AG04450 (cell line): ENCODE measurements at regions not wholly inside any gene's neighbourhood (a gene's known extent, or its start where the extent isn't known, plus 50 kb on each side); places are given as distances from the start of the nearest gene placed in this dataset.
A peak's percentile ranks its signal among the peaks of the same experiment; 100 is the strongest.

Experiments used
- CTCF ChIA-PET: fragments of 300-600, 350-600 bp; formaldehyde crosslinking; extraction: SDS; loops from one replicate; lab custom pipeline; 2022; ENCODE audit warnings: antibody characterized with exemption, inconsistent platforms; lab: Charles Lee
- POLR2A ChIA-PET: fragments of 350-600 bp; formaldehyde crosslinking; extraction: SDS; loops from one replicate; lab custom pipeline; 2021; ENCODE audit warnings: antibody characterized with exemption, inconsistent platforms; lab: Yijun Ruan, JAX
- DNase-seq: peaks from one replicate; pipeline ENCODE4 v3.0.0-alpha.2; 2011; ENCODE audit warnings: low read depth, low spot score
- H3K27ac ChIP-seq: one replicate; pipeline ENCODE4 v1.5.1; 2012; ENCODE audit warnings: low read depth, low read length, control low read depth
- H3K27me3 ChIP-seq: one replicate; pipeline ENCODE4 v1.6.0; 2012; ENCODE audit warnings: low read length; ENCODE audit not compliant: control insufficient read depth, insufficient read depth
- H3K4me3 ChIP-seq: 2 replicates; pipeline ENCODE4 v1.5.1; 2011; ENCODE audit warnings: mild to moderate bottlenecking, low read depth, low read length, control low read depth
- H3K9me3 ChIP-seq: 2 replicates; pipeline ENCODE4 v1.5.1; 2012; ENCODE audit warnings: low read length; ENCODE audit not compliant: control insufficient read depth, insufficient read depth
- CTCF ChIP-seq: IDR thresholded peaks from 2 replicates; pipeline ENCODE4 v1.5.1; 2011; ENCODE audit warnings: low read depth, low read length, control low read depth, inconsistent platforms

DNA sequence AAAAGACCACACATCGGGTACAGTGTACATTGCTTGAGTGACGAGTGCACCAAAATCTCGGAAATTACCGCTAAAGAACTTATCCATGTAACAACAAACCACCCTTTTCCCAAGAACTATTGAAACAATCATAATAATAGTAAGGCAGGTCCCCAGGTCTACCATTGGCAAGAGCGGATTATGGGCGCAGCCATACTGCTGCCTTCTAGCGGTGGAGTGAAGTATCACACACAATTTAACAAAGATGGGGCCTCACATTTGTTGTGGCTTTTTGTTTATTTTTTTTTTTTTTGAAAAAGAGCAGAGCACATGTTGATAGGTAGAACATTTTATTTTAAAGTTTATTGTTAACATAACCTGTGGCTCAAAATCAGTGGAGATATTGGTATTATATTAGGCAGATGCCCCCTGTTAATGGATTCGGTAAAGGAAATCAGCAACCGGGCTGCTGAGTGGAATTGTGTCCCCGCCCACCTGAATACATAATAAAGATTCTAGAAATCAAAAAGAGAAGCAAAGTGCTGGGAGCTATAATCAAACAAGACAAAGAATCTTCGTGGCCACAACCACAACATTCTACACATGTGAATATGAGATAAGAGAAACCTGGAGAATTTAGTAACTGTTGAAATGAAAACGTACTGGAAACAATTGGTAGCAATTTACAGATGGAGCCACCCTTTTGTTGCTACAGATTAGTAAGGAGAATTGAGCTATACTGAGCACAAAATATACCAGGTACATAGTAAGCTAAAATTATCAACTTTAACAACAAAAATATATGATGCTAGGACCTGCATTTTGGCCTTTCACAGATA, 94.2 kb upstream of the EXOC2 start:
- TF ChIP-seq CTCF = peak; percentile 65
- DNase-seq = no peak
- Histone ChIP-seq H3K9me3 (peaks cover 6% of the 10 kb centered on the region; the same call in 1 of the 2 replicates), H3K4me3 (no peak overlapping the region), H3K27ac (no peak overlapping the region), H3K27me3 (no peaks in the 10 kb centered on the region)
- CTCF ChIA-PET = interaction anchor here (0.6 to 1.8 kb wide), 9 partner anchors 10 to 650 kb away, joined by 3 to 17 read pairs (median 3); no protein-coding TSS in a partner anchor
- POLR2A ChIA-PET = no interaction called here

- Histone ChIP-seq H3K9me3 (no peaks in the 10 kb centered on the region), H3K4me3 (no peak overlapping the region), H3K27ac (no peak overlapping the region), H3K27me3 (no peaks in the 10 kb centered on the region)
- POLR2A ChIA-PET = no interaction called here
- no peak for DNase-seq
- no peak for TF ChIP-seq CTCF
- CTCF ChIA-PET = no interaction called here
These were observed 91.2 kb upstream of the EXOC2 start for GRCh38 chr6:783966-784735.

DNA sequence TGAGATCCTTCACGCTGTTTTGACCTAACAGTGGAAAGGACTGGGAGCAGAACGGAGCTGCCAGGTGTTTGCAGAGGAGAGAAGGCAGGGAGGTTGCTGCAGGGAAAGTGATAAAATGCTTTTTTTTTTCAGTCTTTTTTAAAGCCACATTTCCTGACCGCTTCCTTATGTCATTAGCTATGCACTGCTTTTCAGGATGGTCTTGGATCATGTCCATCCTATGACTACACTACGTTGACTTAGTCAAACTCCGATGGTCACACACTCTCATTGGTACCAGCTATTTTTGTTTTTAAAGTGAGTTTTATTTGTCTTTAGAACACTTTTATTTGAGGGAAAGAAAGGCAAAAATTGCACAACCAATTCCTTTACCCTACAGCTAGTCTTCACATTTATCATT, 89.2 kb upstream of the EXOC2 start:
- H3K9me3 ChIP-seq = no peaks in the 10 kb centered on the region
- CTCF ChIA-PET = interaction anchor here (0.9 to 2.1 kb wide), 4 partner anchors 15 to 189 kb away, joined by 3 to 8 read pairs (median 5); no protein-coding TSS in a partner anchor
- no peak for TF ChIP-seq CTCF
- DNase-seq = no peak
- POLR2A ChIA-PET = no interaction called here
- H3K27ac ChIP-seq = no peak overlapping the region
- H3K27me3 ChIP-seq = no peaks in the 10 kb centered on the region
- no peak overlapping the region for H3K4me3 ChIP-seq

- TF ChIP-seq CTCF = no peak
- DNase-seq = no peak
- CTCF ChIA-PET = interaction anchor here (0.9 to 2.1 kb wide), 4 partner anchors 16 to 189 kb away, joined by 3 to 8 read pairs (median 5); no protein-coding TSS in a partner anchor
- Histone ChIP-seq H3K9me3 (no peaks in the 10 kb centered on the region), H3K27me3 (peaks cover 3% of the 10 kb centered on the region), H3K4me3 (no peak overlapping the region), H3K27ac (no peak overlapping the region)
- POLR2A ChIA-PET = no interaction called here
These were observed 88.5 kb upstream of the EXOC2 start for GRCh38 chr6:781350-781961.
